GM12875 (cell line): ENCODE measurements at regions not wholly inside any gene's neighbourhood (a gene's known extent, or its start where the extent isn't known, plus 50 kb on each side); places are given as distances from the start of the nearest gene placed in this dataset.

Experiments
- H3K4me3 ChIP-seq: one replicate; pipeline ENCODE4 v1.5.1; 2011; ENCODE audit warnings: low read depth, low read length, control low read depth
- CTCF ChIP-seq: IDR thresholded peaks from 2 replicates; pipeline ENCODE4 v1.5.1; 2011; ENCODE audit warnings: low read depth, mild to moderate bottlenecking, control low read depth, inconsistent platforms, low read length, moderate library complexity, borderline replicate concordance; ENCODE audit not compliant: insufficient read depth

- no peak overlapping the region for H3K4me3 ChIP-seq
- no peak for TF ChIP-seq CTCF
Measured at GRCh38 chr10:4004990-4005389, 220.0 kb upstream of the KLF6 start.

GRCh38 chr10:4004144-4004543 lies 219.1 kb upstream of the KLF6 start:
- H3K4me3 ChIP-seq, result no peak overlapping the region
- no peak for TF ChIP-seq CTCF

- no peak overlapping the region for H3K4me3 ChIP-seq
- TF ChIP-seq CTCF, result no peak
Measured at GRCh38 chr10:4003348-4003973, 218.5 kb upstream of the KLF6 start.

GRCh38 chr10:4001811-4002210 lies 216.8 kb upstream of the KLF6 start:
- no peak overlapping the region for H3K4me3 ChIP-seq
- TF ChIP-seq CTCF, result no peak

- H3K4me3 ChIP-seq, result no peak overlapping the region
- TF ChIP-seq CTCF, result no peak
Measured at GRCh38 chr10:3999642-4000041, 214.6 kb upstream of the KLF6 start.

- TF ChIP-seq CTCF, result no peak
- H3K4me3 ChIP-seq, result no peak overlapping the region
Measured at GRCh38 chr10:3996697-3997096, 211.7 kb upstream of the KLF6 start.

GRCh38 chr10:3995302-3996210 lies 210.5 kb upstream of the KLF6 start:
- TF ChIP-seq CTCF, result no peak
- no peak overlapping the region for H3K4me3 ChIP-seq
